GM12878 (cell line): ENCODE measurements at regions not wholly inside any gene's neighbourhood (a gene's known extent, or its start where the extent isn't known, plus 50 kb on each side); places are given as distances from the start of the nearest gene placed in this dataset.

Source experiments
- BRCA1 ChIP-seq: IDR thresholded peaks from 2 replicates; pipeline ENCODE4 v1.6.1; 2011; ENCODE audit warnings: low read depth, low read length, improper control_type of control experiment
- CREB1 ChIP-seq: IDR thresholded peaks from 2 replicates; pipeline ENCODE4 v1.6.1; 2012; ENCODE audit warnings: low read depth, mild to moderate bottlenecking, inconsistent platforms
- CTCF ChIP-seq, 3 experiments: IDR thresholded peaks in 2 of 3; conservative IDR thresholded peaks in 1 of 3; 2 replicates each; pipeline ENCODE4 v1.5.1; 2011; ENCODE audit warnings: low read depth in 3 of 3, low read length in 3 of 3, mild to moderate bottlenecking in 3 of 3, control low read depth in 2 of 3, moderate library complexity in 2 of 3, inconsistent platforms in 1 of 3, mixed read lengths in 1 of 3; ENCODE audit not compliant: control insufficient read depth in 2 of 3, insufficient read depth in 1 of 3; ENCODE audit errors: extremely low read depth in 1 of 3
- EP300 ChIP-seq, 2 experiments: fragments of 150-350 bp in 1 of 2; IDR thresholded peaks; 2 replicates each; pipeline ENCODE4 v1.6.1; 2011 to 2012; ENCODE audit warnings: low read depth in 2 of 2, low read length in 2 of 2, borderline replicate concordance in 1 of 2, improper control_type of control experiment in 1 of 2, inconsistent platforms in 1 of 2; ENCODE audit not compliant: control insufficient read depth in 1 of 2
- EZH2 ChIP-seq: IDR thresholded peaks from 2 replicates; pipeline ENCODE4 v1.6.1; 2012; ENCODE audit warnings: low read depth, mild to moderate bottlenecking, control low read depth, inconsistent platforms, low read length, borderline replicate concordance; ENCODE audit not compliant: control insufficient read depth
- HDAC6 ChIP-seq: fragments of 200-600 bp; sonication (generic); IDR thresholded peaks from one replicate; pipeline ENCODE4 v1.8.0; 2017; ENCODE audit warnings: antibody characterized with exemption; ENCODE audit not compliant: unreplicated experiment
- MAX ChIP-seq: IDR thresholded peaks from 2 replicates; pipeline ENCODE4 v1.6.1; 2012; ENCODE audit warnings: low read depth, low read length, improper control_type of control experiment
- PKNOX1 ChIP-seq: fragments of 450-650 bp; IDR thresholded peaks from 2 replicates; pipeline ENCODE4 v1.6.1; 2016; ENCODE audit warnings: mild to moderate bottlenecking
- POLR2AphosphoS5 ChIP-seq: IDR thresholded peaks from 2 replicates; pipeline ENCODE4 v1.6.1; 2011; ENCODE audit warnings: mild to moderate bottlenecking, low read length, inconsistent platforms
- REST ChIP-seq: IDR thresholded peaks from 2 replicates; pipeline ENCODE4 v1.6.1; 2012; ENCODE audit warnings: mild to moderate bottlenecking, low read depth, low read length
- SMAD5 ChIP-seq: IDR thresholded peaks from 2 replicates; pipeline ENCODE4 v1.6.1; 2016; ENCODE audit warnings: antibody characterized with exemption, low read depth
- SP1 ChIP-seq: IDR thresholded peaks from one replicate; pipeline ENCODE4 v1.6.1; 2011; ENCODE audit warnings: low read depth, low read length
- USF2 ChIP-seq: IDR thresholded peaks from 2 replicates; pipeline ENCODE4 v1.6.1; 2011; ENCODE audit warnings: low read depth, low read length, improper control_type of control experiment, borderline replicate concordance

GRCh38 chr12:78407722-78408121 lies 456.9 kb upstream of the SYT1 start:
- no peak for TF ChIP-seq SP1
- no peak for TF ChIP-seq PKNOX1
- no peak for TF ChIP-seq USF2
- TF ChIP-seq CREB1, result no peak
- no peak for TF ChIP-seq EP300 (IDR thresholded peaks at IDR 0.05; ENCODE audit: borderline replicate concordance in 1 of 2, control insufficient read depth in 1 of 2, low read depth in 2 of 2, low read length in 2 of 2)
- no peak for TF ChIP-seq SMAD5
- TF ChIP-seq EZH2, result no peak
- no peak for TF ChIP-seq BRCA1
- TF ChIP-seq MAX, result no peak
- no peak for TF ChIP-seq POLR2AphosphoS5
- TF ChIP-seq HDAC6, result no peak
- no peak for TF ChIP-seq REST
- TF ChIP-seq CTCF (IDR thresholded peaks at IDR 0.05 in 2 of 3, conservative IDR thresholded peaks at IDR 0.05 in 1 of 3; ENCODE audit: control insufficient read depth in 2 of 3, extremely low read depth in 1 of 3, insufficient read depth in 1 of 3, low read depth in 3 of 3, low read length in 3 of 3), result no peak
